Body of pancreas (tissue), 4 donors: ENCODE measurements at regions not wholly inside any gene's neighbourhood (a gene's known extent, or its start where the extent isn't known, plus 50 kb on each side); places are given as distances from the start of the nearest gene placed in this dataset.

Source experiments
- ATAC-seq: fragments of 150-250 bp; one replicate; pipeline ENCODE4 v1.9.1; 2016
- DNase-seq, 4 donors: peaks; one replicate each; pipeline ENCODE4 v3.0.0-alpha.2; 2019
- H3K27ac ChIP-seq, 4 donors: fragments of 200-600 bp; sonication (generic); 1 replicate in 3 of 4; 2 replicates in 1 of 4; pipeline versions ENCODE4 v1.5.1 to v1.6.1; 2016 to 2019; ENCODE audit warnings: mild to moderate bottlenecking in 1 of 4, mixed read lengths in 1 of 4, moderate library complexity in 1 of 4
- H3K27me3 ChIP-seq, 2 donors: fragments of 200-600 bp; sonication (generic); one replicate each; pipeline ENCODE4 v1.6.0; 2016; ENCODE audit warnings: mild to moderate bottlenecking in 1 of 2
- H3K36me3 ChIP-seq, 2 donors: fragments of 200-600 bp; sonication (generic); replicated peaks in 1 of 2; 2 replicates each; pipeline ENCODE4 v1.5.1; 2016; ENCODE audit warnings: low read depth in 2 of 2; ENCODE audit not compliant: insufficient read depth in 1 of 2
- H3K4me1 ChIP-seq: fragments of 200-600 bp; sonication (generic); one replicate; pipeline ENCODE4 v1.6.0; 2016
- H3K4me3 ChIP-seq, 2 donors: fragments of 200-600 bp; sonication (generic); 1 replicate in 1 of 2; 2 replicates in 1 of 2; pipeline ENCODE4 v1.5.1; 2016 to 2019
- H3K9me3 ChIP-seq, 3 donors: fragments of 200-600 bp; sonication (generic); 1 replicate in 2 of 3; 2 replicates in 1 of 3; pipeline ENCODE4 v1.5.1; 2016
- POLR2A ChIP-seq, 3 donors: fragments of 450-650 bp; IDR thresholded peaks; one replicate each; pipeline ENCODE4 v1.6.1; 2016; ENCODE audit warnings: antibody characterized with exemption in 3 of 3, mild to moderate bottlenecking in 2 of 3
- whole genome bisulfite sequencing, 2 donors: methylation state at CpG; one replicate each; pipeline ENCODE4 v1.1.5; 2017; 5-methylcytosine and 5-hydroxymethylcytosine counted together
- intact Hi-C: fragments of 100-400 bp; cut with DNase I; formaldehyde crosslinking; loops from one replicate; pipeline ENCODE4 v1.15.1; 2023
- TF ChIP-seq, protein P1 (sequence below), 7 experiments: fragments of 450-650 bp in 4 of 7; fragments of 200-600 bp in 3 of 7; sonication (generic) in 3 of 7; IDR thresholded peaks; one replicate each; pipeline ENCODE4 v1.5.1; 2016 to 2019; ENCODE audit warnings: antibody characterized with exemption in 7 of 7

DNA sequence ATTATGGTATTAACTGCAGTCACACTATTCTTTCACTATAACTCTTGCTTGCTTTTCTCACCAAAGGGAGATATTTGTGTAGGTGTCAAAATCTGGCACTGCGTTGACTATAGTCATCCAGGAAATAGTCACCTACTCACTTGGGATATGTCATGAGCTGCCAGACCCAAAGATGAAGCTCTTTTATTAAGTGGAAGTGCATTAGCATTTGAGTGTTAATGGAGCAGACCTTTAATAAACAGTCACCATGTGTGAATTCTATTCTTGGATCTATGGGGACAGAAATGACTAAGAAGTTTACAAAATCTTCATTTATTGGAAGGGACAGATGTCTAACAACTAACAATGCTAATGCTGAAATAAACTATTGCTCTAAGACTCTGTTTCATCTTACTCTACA lies 130.1 kb upstream of the NEDD9 start:
- Histone ChIP-seq H3K27ac (no peak overlapping the region), H3K9me3 (no peaks in the 10 kb centered on the region), H3K36me3 (no peaks in the 10 kb centered on the region), H3K4me3 (no peak overlapping the region), H3K4me1 (peaks cover 32% of the 10 kb centered on the region), H3K27me3 (no peaks in the 10 kb centered on the region)
- no peak for ATAC-seq
- intact Hi-C loops, result no loop called here
- DNase-seq, result no peak
- no peak for TF ChIP-seq POLR2A (IDR thresholded peaks at IDR 0.05)
- TF ChIP-seq, protein P1, sequence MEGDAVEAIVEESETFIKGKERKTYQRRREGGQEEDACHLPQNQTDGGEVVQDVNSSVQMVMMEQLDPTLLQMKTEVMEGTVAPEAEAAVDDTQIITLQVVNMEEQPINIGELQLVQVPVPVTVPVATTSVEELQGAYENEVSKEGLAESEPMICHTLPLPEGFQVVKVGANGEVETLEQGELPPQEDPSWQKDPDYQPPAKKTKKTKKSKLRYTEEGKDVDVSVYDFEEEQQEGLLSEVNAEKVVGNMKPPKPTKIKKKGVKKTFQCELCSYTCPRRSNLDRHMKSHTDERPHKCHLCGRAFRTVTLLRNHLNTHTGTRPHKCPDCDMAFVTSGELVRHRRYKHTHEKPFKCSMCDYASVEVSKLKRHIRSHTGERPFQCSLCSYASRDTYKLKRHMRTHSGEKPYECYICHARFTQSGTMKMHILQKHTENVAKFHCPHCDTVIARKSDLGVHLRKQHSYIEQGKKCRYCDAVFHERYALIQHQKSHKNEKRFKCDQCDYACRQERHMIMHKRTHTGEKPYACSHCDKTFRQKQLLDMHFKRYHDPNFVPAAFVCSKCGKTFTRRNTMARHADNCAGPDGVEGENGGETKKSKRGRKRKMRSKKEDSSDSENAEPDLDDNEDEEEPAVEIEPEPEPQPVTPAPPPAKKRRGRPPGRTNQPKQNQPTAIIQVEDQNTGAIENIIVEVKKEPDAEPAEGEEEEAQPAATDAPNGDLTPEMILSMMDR (IDR thresholded peaks at IDR 0.05), result no peak
- WGBS, 2 donors, result 76 to 85% methylated on average over 1 of the region's 1 CpG

DNA sequence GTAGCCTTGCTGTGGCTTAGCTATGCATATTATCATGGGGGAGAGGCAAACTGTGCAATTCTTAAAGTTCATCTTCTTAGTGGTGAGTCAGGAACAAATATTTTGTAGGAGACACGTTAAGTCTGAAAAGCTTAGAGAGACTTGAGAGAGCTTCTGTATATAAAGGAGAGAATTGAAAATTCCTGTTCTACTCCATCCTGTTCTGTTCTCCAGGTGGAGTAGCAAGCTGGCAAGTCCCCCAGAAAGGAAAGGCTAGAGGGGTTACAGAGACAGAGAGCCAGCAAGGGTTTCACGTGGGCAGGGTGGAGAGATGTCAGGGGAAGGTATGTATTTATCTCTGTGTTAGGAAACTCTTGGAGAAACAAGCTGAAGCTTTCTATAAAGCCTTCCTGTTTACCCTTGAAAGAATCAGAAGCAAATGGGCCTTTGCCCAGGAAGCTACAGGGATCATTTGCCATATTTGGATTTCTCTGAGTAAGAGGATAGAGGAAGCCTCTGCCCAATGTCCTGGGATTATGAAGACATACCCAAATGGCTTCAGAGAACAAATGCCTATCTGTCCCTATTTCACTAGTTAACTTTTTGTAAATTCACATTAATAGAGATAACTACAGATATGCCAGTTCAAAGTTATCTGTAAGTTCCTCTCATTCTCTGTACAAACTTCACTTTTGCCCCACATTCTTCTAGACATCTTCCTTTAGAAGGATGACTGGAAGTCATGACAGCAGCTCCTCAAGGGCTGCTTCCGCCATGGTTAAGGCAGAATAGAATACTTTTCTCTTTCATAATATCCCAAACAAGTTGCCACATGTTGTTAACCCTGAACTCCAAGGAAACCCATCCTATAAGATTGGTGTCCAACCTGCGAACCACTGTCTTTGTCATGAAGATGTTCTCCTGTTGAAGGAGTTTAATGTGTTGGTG lies 126.7 kb upstream of the NEDD9 start:
- 75 to 85% methylated on average over 4 of the region's 4 CpGs for WGBS, 2 donors
- Histone ChIP-seq H3K27ac (no peak overlapping the region), H3K27me3 (no peaks in the 10 kb centered on the region), H3K4me1 (peaks cover 4% of the 10 kb centered on the region), H3K9me3 (no peaks in the 10 kb centered on the region), H3K36me3 (no peaks in the 10 kb centered on the region), H3K4me3 (no peak overlapping the region)
- TF ChIP-seq, protein P1 (IDR thresholded peaks at IDR 0.05), result no peak
- TF ChIP-seq POLR2A (IDR thresholded peaks at IDR 0.05), result no peak
- DNase-seq (no peak), ATAC-seq (no peak)
- intact Hi-C loops, result no loop called here

DNA sequence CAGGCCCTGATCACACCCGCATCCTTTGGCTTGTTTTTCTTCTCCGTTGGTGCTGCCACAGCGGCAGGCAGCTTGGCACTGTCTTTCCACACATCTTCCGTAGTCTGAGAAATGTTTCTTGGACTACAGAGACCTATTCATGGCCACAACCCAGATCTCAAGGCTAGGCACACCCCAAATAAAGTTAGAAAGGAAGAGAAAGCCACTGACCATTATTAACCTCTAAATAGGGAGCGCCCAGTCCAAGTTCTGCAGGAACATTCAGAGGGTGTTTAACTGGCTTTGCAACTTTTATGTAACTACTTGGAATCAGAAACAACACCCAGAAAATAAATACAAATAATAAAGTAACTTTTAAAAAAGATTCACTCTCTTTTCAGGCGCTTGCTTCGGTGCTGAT lies 124.8 kb upstream of the NEDD9 start:
- Histone ChIP-seq H3K36me3 (no peaks in the 10 kb centered on the region), H3K4me1 (no peaks in the 10 kb centered on the region), H3K27ac (peak overlapping the region in 2 of 4 donors; percentile 35 to 49), H3K9me3 (no peaks in the 10 kb centered on the region), H3K4me3 (no peak overlapping the region), H3K27me3 (no peaks in the 10 kb centered on the region)
- DNase-seq (no peak), ATAC-seq (peak; percentile 16)
- intact Hi-C loops, result no loop called here
- TF ChIP-seq, protein P1 (IDR thresholded peaks at IDR 0.05), result no peak
- TF ChIP-seq POLR2A (IDR thresholded peaks at IDR 0.05), result no peak
- 80 to 87% methylated on average over 7 of the region's 7 CpGs for WGBS, 2 donors

DNA sequence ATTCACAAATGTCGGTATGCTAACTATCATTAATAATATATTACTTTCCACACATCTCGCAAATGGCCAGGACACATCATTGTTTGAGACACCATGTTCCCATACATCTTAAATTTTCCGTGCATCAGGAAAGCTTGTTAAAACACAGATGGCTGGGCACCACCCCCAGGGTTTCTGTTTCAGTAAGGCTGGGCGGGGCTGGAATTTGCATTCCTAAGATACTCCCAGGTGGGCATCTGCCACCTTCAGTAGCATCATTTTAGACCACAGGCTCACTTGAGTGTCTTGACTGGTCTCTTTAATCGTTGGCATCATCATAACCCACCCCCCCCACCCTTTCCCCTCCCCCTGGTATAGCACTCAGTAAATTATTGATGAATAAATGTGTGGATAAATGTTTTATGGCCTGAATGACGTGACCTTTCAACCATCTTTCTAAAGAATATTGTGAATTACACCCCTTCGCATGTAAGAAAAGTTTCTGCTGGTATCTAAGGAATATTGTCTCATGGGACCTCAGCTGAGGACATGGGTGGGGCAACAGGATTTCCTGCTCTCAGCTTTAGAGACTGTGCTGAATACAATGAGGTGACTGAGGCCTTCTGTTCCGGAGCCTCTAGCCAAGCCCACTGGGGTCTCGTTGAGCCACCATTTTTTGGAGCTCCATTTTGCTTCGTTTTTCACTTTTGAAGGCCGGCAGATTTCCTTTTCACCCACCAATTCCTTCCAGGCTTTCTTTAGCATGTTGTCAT lies 124.1 kb upstream of the NEDD9 start:
- no peak overlapping the region for H3K4me3 ChIP-seq
- intact Hi-C loops, result no loop called here
- no peaks in the 10 kb centered on the region for H3K36me3 ChIP-seq
- 74 to 76% methylated on average over 11 of the region's 11 CpGs for WGBS, 2 donors
- H3K9me3 ChIP-seq, result no peaks in the 10 kb centered on the region
- no peak for DNase-seq
- no peaks in the 10 kb centered on the region for H3K27me3 ChIP-seq
- ATAC-seq, result peak; percentile 60
- H3K27ac ChIP-seq, result peak overlapping the region in 2 of 4 donors; percentile 35 to 49
- TF ChIP-seq, protein P1 (IDR thresholded peaks at IDR 0.05), result no peak
- no peak for TF ChIP-seq POLR2A (IDR thresholded peaks at IDR 0.05)
- H3K4me1 ChIP-seq, result no peaks in the 10 kb centered on the region
